C4-2B (cell line): ENCODE measurements at regions not wholly inside any gene's neighbourhood (a gene's known extent, or its start where the extent isn't known, plus 50 kb on each side); places are given as distances from the start of the nearest gene placed in this dataset.

Experiments used
- ZFX ChIP-seq: fragments of 450-650 bp; IDR thresholded peaks from 2 replicates; pipeline ENCODE4 v1.6.1; 2017
- TF ChIP-seq, protein P1 (sequence below): fragments of 450-650 bp; conservative IDR thresholded peaks from 2 replicates; pipeline ENCODE4 v1.5.1; 2017; ENCODE audit warnings: mild to moderate bottlenecking

DNA sequence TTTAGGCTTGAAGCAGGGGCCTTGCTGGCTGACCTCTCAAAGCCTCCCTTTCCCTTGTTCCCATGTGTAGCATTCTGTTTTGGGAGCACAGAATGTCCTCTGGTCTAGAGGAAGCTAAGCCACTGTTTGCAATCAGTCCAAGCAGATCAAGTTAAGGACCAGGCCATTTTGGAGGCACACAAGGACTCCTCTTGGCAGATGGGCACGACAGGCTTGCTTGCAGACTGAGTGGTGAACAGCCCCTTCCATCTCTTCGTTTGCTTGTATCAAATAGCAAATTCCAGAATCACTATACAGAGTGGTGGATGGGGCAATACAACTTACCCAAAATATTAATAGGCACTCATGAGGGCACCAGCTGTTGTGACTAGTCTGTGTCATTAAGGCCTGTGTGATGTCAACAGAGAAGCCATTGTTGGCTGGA lies 215.5 kb upstream of the SERP2 start:
- TF ChIP-seq ZFX, result no peak
- TF ChIP-seq, protein P1, sequence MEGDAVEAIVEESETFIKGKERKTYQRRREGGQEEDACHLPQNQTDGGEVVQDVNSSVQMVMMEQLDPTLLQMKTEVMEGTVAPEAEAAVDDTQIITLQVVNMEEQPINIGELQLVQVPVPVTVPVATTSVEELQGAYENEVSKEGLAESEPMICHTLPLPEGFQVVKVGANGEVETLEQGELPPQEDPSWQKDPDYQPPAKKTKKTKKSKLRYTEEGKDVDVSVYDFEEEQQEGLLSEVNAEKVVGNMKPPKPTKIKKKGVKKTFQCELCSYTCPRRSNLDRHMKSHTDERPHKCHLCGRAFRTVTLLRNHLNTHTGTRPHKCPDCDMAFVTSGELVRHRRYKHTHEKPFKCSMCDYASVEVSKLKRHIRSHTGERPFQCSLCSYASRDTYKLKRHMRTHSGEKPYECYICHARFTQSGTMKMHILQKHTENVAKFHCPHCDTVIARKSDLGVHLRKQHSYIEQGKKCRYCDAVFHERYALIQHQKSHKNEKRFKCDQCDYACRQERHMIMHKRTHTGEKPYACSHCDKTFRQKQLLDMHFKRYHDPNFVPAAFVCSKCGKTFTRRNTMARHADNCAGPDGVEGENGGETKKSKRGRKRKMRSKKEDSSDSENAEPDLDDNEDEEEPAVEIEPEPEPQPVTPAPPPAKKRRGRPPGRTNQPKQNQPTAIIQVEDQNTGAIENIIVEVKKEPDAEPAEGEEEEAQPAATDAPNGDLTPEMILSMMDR, result no peak
